ENCODE measurements at regions not wholly inside any gene's neighbourhood (a gene's known extent, or its start where the extent isn't known, plus 50 kb on each side); places are given as distances from the start of the nearest gene placed in this dataset.

DNA sequence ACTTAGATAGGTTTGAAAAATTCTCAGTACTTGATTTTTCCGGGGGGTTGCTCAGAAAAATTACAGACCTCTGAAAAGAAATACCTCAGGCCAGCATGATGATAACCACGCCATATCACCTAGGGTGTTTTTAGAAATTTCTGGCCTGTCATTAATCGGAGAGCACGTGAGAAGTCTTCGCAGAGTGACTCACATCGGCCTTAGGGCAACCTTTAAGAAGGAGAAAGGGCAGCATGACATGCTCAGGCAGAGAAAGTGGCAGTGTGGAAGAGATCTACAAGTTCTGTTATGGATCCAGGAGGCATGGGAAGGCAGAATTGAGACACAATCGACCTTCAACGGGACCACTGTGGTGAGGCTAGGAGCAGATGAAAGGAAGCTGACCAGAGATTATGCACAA is 506.3 kb downstream of the LMO4 start:
- TF ChIP-seq POLR2A (IDR thresholded peaks at IDR 0.05) = no peak
- TF ChIP-seq EP300 (IDR thresholded peaks at IDR 0.05) = no peak
- TF ChIP-seq, protein P1, sequence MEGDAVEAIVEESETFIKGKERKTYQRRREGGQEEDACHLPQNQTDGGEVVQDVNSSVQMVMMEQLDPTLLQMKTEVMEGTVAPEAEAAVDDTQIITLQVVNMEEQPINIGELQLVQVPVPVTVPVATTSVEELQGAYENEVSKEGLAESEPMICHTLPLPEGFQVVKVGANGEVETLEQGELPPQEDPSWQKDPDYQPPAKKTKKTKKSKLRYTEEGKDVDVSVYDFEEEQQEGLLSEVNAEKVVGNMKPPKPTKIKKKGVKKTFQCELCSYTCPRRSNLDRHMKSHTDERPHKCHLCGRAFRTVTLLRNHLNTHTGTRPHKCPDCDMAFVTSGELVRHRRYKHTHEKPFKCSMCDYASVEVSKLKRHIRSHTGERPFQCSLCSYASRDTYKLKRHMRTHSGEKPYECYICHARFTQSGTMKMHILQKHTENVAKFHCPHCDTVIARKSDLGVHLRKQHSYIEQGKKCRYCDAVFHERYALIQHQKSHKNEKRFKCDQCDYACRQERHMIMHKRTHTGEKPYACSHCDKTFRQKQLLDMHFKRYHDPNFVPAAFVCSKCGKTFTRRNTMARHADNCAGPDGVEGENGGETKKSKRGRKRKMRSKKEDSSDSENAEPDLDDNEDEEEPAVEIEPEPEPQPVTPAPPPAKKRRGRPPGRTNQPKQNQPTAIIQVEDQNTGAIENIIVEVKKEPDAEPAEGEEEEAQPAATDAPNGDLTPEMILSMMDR (IDR thresholded peaks at IDR 0.05) = no peak
- 91 to 94% methylated on average over 8 of the region's 8 CpGs for WGBS, 2 donors
- Histone ChIP-seq H3K36me3 (no peaks in the 10 kb centered on the region), H3K27ac (no peak overlapping the region), H3K9me3 (no peaks in the 10 kb centered on the region), H3K4me3 (no peak overlapping the region), H3K27me3 (no peaks in the 10 kb centered on the region), H3K4me1 (peaks cover 0 to 8% (median 2%) of the 10 kb centered on the region in 4 donors)
- DNase-seq (ENCODE audit: low spot score in 2 of 2) = no peak

DNA sequence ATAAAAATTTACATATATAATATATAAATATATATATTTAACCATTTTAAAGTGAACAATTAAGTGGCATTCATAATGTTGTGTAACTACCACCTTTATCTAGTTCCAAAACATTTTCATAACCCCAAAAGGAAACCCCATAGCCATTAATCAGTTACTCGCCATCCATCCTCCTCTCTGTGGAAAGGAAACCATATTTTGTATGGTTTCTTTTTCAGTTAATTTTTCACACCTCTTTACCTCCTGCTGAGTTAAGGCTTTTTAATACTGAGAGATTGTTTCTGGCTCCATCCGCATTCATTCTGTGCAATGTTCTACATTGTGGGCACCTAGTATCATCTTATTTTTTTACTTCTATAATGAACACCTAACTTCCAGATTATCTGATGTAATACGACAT is 512.1 kb downstream of the LMO4 start:
- H3K27ac ChIP-seq = no peak overlapping the region
- peaks cover 0 to 5% (median 0%) of the 10 kb centered on the region in 4 donors for H3K9me3 ChIP-seq
- no peaks in the 10 kb centered on the region for H3K4me1 ChIP-seq
- no peak for TF ChIP-seq EP300 (IDR thresholded peaks at IDR 0.05)
- TF ChIP-seq, protein P1 (IDR thresholded peaks at IDR 0.05) = no peak
- TF ChIP-seq POLR2A (IDR thresholded peaks at IDR 0.05) = no peak
- no peak for DNase-seq (ENCODE audit: low spot score in 2 of 2)
- H3K27me3 ChIP-seq = no peaks in the 10 kb centered on the region
- no peak overlapping the region for H3K4me3 ChIP-seq
- WGBS, 2 donors = 82 to 89% methylated on average over 3 of the region's 3 CpGs
- H3K36me3 ChIP-seq = no peaks in the 10 kb centered on the region

DNA sequence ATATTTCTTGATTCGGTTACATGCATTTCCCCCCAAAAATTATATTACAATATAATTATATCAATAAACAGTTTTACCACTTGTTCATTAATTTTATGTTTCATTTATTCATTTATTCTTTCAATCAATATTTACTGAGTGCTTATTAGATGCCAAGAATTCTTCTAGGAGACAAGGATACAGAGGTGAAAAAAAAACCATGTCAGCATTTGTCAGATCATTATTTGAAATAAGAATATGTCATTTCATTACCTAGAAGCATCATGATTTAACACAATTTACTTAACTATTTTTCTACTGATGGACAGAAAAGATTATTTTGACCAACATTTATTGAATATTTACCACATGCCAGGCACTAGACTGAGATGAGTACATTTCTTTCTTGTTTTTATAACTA is 512.7 kb downstream of the LMO4 start:
- no peak for TF ChIP-seq POLR2A (IDR thresholded peaks at IDR 0.05)
- no peak for TF ChIP-seq EP300 (IDR thresholded peaks at IDR 0.05)
- TF ChIP-seq, protein P1 (IDR thresholded peaks at IDR 0.05) = no peak
- Histone ChIP-seq H3K27me3 (no peaks in the 10 kb centered on the region), H3K36me3 (no peaks in the 10 kb centered on the region), H3K27ac (no peak overlapping the region), H3K4me1 (no peaks in the 10 kb centered on the region), H3K4me3 (no peak overlapping the region), H3K9me3 (peaks cover 0 to 5% (median 0%) of the 10 kb centered on the region in 4 donors)
- 92 to 96% methylated on average over 1 of the region's 1 CpG for WGBS, 2 donors
- DNase-seq (ENCODE audit: low spot score in 2 of 2) = no peak

DNA sequence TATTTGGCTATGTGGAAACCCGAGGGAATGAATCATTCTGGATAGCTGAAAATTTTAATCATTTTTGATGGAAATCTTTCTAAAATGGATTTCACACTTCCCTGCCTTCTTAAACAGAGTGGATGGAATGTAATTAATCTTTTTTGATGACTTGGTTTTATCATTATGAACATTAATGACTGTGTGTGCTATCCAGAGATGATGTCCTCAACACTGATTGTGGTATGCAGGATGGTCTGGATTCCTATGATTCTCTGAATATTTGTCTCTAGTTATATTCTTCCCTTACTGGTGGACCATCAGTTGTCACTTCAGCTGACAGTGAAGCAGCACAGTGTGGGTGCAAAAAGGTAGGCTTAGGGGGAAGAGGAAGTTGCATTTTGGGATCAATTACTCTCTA is 513.5 kb downstream of the LMO4 start:
- H3K9me3 ChIP-seq = peaks cover 0 to 5% (median 0%) of the 10 kb centered on the region in 4 donors
- TF ChIP-seq EP300 (IDR thresholded peaks at IDR 0.05) (no peak), POLR2A (IDR thresholded peaks at IDR 0.05) (no peak)
- TF ChIP-seq, protein P1 (IDR thresholded peaks at IDR 0.05) = no peak
- DNase-seq (ENCODE audit: low spot score in 2 of 2) = no peak
- no peaks in the 10 kb centered on the region for H3K36me3 ChIP-seq
- H3K4me3 ChIP-seq = no peak overlapping the region
- H3K4me1 ChIP-seq = no peaks in the 10 kb centered on the region
- H3K27ac ChIP-seq = no peak overlapping the region
- H3K27me3 ChIP-seq = no peaks in the 10 kb centered on the region
- 71 to 74% methylated on average over 1 of the region's 1 CpG for WGBS, 2 donors

DNA sequence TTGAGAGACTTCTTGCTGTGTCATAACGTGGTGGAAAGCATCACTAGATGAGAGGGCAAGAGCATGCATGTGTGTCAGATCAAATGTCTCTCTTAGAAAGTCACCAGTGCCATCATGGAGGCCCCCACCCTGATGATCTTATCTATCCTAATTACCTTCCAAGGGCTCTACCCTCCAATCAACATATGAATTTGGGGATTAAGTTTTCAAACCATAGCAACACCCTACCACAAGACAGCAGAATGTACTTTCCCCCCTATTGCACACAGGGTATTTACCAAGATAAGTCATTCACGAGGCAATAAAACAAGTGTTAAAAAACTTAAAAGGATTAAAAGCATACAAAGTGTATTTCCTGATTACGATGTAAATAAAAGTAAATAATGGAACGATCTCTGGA is 515.6 kb downstream of the LMO4 start:
- DNase-seq (ENCODE audit: low spot score in 2 of 2) = no peak
- H3K27ac ChIP-seq = no peak overlapping the region
- TF ChIP-seq EP300 (IDR thresholded peaks at IDR 0.05) = no peak
- TF ChIP-seq, protein P1 (IDR thresholded peaks at IDR 0.05) = no peak
- TF ChIP-seq POLR2A (IDR thresholded peaks at IDR 0.05) = no peak
- H3K27me3 ChIP-seq = no peaks in the 10 kb centered on the region
- no peak overlapping the region for H3K4me3 ChIP-seq
- H3K4me1 ChIP-seq = no peaks in the 10 kb centered on the region
- no peaks in the 10 kb centered on the region for H3K36me3 ChIP-seq
- H3K9me3 ChIP-seq = peaks cover 0 to 5% (median 0%) of the 10 kb centered on the region in 4 donors
- WGBS, 2 donors = 77 to 88% methylated on average over 4 of the region's 4 CpGs
